ENCODE measurements at regions not wholly inside any gene's neighbourhood (a gene's known extent, or its start where the extent isn't known, plus 50 kb on each side); places are given as distances from the start of the nearest gene placed in this dataset.

GRCh38 chr20:48126227-48126740 is 341.0 kb upstream of the SULF2 start (continued):
- TF ChIP-seq HMGXB4 (CRISPR knock-in tag; IDR thresholded peaks at IDR 0.05; ENCODE audit: borderline replicate concordance in 1 of 2, low read depth in 1 of 2) (no peak), SNAPC2 (CRISPR knock-in tag; IDR thresholded peaks at IDR 0.05) (no peak), THAP11 (CRISPR knock-in tag; IDR thresholded peaks at IDR 0.05) (no peak), WIZ (CRISPR knock-in tag; IDR thresholded peaks at IDR 0.05) (peak; percentile 68), ZNF318 (CRISPR knock-in tag; IDR thresholded peaks at IDR 0.05) (peak; percentile 53; the same call in 1 of the 2 replicates), ZNF136 (CRISPR knock-in tag; IDR thresholded peaks at IDR 0.05; ENCODE audit: low read depth) (peak; percentile 71; the same call in 1 of the 2 replicates), ZNF101 (CRISPR knock-in tag; IDR thresholded peaks at IDR 0.05; ENCODE audit: borderline replicate concordance, low read depth) (no peak), HINFP (CRISPR knock-in tag; IDR thresholded peaks at IDR 0.05; ENCODE audit: low read depth) (peak; percentile 91), FOXA3 (CRISPR knock-in tag; IDR thresholded peaks at IDR 0.05) (peak; percentile 47), MTA3 (CRISPR knock-in tag; IDR thresholded peaks at IDR 0.05) (no peak), CSRNP1 (CRISPR knock-in tag; IDR thresholded peaks at IDR 0.05) (no peak), FOXA1 (IDR thresholded peaks at IDR 0.05) (no peak), FOXA1 (CRISPR knock-in tag; IDR thresholded peaks at IDR 0.05) (peak; percentile 55; the same call in 1 of the 2 replicates), CREM (IDR thresholded peaks at IDR 0.05) (peak; percentile 52; the same call in 1 of the 2 replicates), CREM (CRISPR knock-in tag; IDR thresholded peaks at IDR 0.05) (no peak), DDIT3 (CRISPR knock-in tag; IDR thresholded peaks at IDR 0.05) (no peak)
